Fibroblast of villous mesenchyme (primary cell): ENCODE measurements at regions not wholly inside any gene's neighbourhood (a gene's known extent, or its start where the extent isn't known, plus 50 kb on each side); places are given as distances from the start of the nearest gene placed in this dataset.
A peak's percentile ranks its signal among the peaks of the same experiment; 100 is the strongest.

Experiments
- DNase-seq: peaks from one replicate; pipeline ENCODE4 v3.0.0-alpha.2; 2010; ENCODE audit warnings: low read depth
- H3K4me3 ChIP-seq: 2 replicates; pipeline ENCODE4 v1.5.1; 2011; ENCODE audit warnings: low read depth, mild to moderate bottlenecking, low read length
- TF ChIP-seq, protein P1 (sequence below): IDR thresholded peaks from 2 replicates; pipeline ENCODE4 v1.5.1; 2012; ENCODE audit warnings: low read depth, mild to moderate bottlenecking, low read length; ENCODE audit not compliant: insufficient read depth

DNA sequence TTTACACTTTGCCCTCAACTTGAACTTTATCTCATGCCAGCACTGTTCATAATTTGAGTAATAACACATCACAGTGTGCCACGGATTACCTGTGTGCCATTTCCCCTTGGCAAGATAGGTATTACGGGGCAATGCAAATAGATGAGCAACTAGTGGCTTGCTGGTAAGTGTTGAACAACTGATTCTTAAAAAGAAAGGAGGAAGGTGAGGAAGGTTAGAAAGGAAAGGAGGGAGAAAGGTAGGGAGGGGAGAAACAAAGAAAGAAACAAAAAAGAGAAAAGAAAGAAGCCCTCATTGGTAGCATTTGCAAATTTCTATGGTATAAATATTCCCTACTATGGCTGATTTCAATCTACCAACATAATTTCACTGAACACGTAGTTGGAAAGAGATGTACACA lies 118.2 kb upstream of the OLIG2 start:
- TF ChIP-seq, protein P1, sequence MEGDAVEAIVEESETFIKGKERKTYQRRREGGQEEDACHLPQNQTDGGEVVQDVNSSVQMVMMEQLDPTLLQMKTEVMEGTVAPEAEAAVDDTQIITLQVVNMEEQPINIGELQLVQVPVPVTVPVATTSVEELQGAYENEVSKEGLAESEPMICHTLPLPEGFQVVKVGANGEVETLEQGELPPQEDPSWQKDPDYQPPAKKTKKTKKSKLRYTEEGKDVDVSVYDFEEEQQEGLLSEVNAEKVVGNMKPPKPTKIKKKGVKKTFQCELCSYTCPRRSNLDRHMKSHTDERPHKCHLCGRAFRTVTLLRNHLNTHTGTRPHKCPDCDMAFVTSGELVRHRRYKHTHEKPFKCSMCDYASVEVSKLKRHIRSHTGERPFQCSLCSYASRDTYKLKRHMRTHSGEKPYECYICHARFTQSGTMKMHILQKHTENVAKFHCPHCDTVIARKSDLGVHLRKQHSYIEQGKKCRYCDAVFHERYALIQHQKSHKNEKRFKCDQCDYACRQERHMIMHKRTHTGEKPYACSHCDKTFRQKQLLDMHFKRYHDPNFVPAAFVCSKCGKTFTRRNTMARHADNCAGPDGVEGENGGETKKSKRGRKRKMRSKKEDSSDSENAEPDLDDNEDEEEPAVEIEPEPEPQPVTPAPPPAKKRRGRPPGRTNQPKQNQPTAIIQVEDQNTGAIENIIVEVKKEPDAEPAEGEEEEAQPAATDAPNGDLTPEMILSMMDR, result no peak
- DNase-seq, result no peak

DNA sequence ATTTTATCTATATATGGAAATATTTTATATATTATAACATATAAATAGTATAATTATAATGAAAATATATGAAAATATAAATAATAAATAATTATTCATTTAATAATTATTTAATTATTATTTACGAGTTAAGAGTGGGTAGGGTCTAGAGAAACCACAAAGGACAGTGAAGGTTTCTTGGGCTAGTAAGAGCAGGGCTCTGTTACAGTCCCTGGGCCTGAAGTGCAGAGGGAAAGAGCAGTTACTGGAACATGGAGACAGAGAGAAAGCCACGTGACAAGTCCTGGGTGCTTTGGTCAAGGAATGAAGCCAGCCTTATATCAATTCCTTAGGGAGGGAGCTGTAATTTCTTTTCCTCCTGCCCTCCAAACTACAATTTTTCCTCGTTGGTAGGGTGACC lies 117.2 kb upstream of the OLIG2 start:
- TF ChIP-seq, protein P1, result no peak
- H3K4me3 ChIP-seq, result no peak overlapping the region
- no peak for DNase-seq

More for the DNA sequence above, 118.2 kb upstream of the OLIG2 start:
- H3K4me3 ChIP-seq, result no peak overlapping the region

DNA sequence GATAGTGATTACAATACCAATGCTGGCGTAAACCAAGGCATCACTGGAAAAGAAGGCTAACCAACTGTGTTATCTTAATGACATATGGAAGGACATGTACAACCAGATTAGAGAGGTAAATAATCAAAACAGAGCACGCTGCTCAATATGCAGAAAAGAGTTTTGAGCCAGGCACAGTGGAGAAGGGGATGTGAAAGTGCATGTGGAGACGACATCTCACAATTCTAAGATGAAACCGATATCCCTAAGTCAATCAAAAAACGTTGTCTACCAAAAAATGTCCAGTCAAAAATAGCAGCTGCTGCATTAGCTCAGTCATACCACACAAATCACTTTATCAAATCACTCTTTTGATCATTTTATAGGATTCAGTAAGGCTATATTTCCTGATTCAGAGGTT lies 116.3 kb upstream of the OLIG2 start:
- H3K4me3 ChIP-seq, result no peak overlapping the region
- no peak for DNase-seq
- TF ChIP-seq, protein P1, result no peak

DNA sequence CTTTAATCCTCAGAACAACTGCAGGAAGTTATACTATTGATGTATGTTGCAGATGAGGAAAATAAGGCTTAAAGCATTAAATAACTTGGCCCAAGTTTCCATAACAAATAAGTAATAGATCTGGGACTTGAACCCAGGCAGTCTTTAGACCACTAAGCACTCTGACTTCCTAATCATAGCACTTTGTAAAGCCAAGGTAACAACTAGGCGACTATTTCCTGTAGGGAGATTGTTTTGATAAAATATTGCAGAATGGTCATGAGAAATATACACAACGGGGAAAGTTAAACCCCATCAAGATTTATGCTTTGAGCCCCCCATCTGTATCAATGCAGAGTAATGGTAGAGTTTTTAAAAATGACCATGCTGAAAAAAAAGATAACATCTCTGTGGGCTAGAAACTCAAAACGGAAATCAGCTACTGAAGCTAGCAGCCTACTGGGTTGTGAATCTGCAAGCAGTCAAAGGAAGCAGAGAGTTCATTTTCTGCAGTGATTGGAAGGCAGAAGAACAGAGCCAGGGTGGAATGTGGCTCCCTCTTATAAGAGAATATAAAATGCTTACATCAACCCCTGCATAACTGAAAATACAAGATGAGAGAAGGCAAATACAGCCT lies 111.2 kb upstream of the OLIG2 start:
- no peak for DNase-seq
- TF ChIP-seq, protein P1, result no peak

DNA sequence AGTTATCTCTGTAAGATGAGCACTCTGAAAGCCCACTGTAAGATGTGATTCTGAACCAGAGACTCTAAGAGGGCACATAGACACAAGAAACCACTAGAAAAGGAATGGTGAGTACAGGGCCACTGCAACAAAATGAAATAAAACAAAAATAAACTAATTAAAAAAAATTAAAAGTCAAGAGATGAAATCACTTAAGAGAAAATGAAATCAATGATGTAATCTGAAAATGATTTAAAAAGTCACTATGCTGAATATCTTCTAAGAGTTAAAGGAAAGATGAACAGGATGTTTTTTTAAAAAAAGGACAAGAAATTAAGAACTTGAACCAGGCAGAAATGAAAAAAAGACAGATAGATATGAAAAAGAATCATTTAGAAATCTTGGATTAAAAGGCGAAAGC lies 110.6 kb upstream of the OLIG2 start:
- TF ChIP-seq, protein P1, result no peak
- no peak overlapping the region for H3K4me3 ChIP-seq
- DNase-seq, result no peak

More for the DNA sequence above, 111.2 kb upstream of the OLIG2 start:
- H3K4me3 ChIP-seq, result no peak overlapping the region

DNA sequence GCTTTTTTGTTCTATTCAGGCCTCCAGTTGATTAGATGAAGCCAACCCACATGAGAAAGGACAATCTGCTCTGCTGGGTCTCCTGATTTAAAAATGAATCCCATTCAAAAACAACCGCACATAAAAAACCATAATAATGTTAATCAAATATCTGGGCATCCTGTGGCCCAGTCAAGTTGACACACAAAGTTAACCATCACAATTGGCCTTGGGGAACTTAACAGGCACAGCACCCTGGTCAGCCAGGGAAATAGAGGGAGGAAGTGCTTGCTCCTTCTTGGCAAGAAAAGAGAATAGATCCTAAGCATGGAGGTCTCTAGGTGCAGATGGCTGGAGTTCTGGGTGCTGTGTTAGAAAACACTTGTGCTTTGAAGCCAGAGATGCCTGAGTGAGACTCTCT lies 109.6 kb upstream of the OLIG2 start:
- TF ChIP-seq, protein P1, result no peak
- no peak overlapping the region for H3K4me3 ChIP-seq
- DNase-seq, result no peak

DNA sequence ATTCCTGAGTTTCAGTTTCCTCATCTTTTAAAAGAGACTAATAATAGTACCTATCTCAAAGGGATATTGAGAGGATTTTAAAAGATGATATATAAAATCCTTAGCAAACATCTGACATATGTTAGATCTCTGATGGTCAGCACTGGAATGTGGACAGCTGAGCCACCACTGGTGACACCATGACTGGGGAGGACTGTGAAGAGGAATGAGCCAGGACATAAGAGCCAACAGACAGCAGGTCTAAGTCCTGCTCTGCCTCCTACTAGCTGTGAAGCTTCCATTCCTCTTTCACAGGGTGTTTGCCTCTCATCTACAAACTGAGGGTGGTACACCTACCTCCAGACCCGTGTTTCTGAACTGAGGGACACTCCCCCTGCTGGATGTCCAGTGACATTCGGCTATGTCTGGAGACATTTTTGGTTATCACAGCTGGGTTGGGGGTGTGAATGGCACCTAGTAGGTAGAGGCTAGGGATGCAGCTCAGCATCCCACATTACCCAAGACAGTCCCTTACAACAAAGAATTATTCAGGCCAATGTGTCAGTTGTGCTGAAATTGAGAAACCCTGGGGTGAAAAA lies 109.1 kb upstream of the OLIG2 start:
- TF ChIP-seq, protein P1, result peak; percentile 35
- no peak overlapping the region for H3K4me3 ChIP-seq
- DNase-seq, result no peak
